Mammary epithelial cell (primary cell): ENCODE measurements at regions not wholly inside any gene's neighbourhood (a gene's known extent, or its start where the extent isn't known, plus 50 kb on each side); places are given as distances from the start of the nearest gene placed in this dataset.

Experiments
- CTCF ChIP-seq, 2 donors: IDR thresholded peaks in 1 of 2; conservative IDR thresholded peaks in 1 of 2; 2 replicates each; pipeline ENCODE4 v1.5.1; 2011 to 2012; ENCODE audit warnings: inconsistent platforms in 2 of 2, low read length in 2 of 2, mild to moderate bottlenecking in 2 of 2, control low read depth in 1 of 2, low read depth in 1 of 2; ENCODE audit not compliant: insufficient read depth in 1 of 2; ENCODE audit errors: extremely low read depth in 1 of 2
- EZH2 ChIP-seq: IDR thresholded peaks from 2 replicates; pipeline ENCODE4 v1.6.1; 2012; ENCODE audit warnings: low read length, inconsistent platforms, borderline replicate concordance

GRCh38 chr4:82149750-82150149, 224.0 kb downstream of the HNRNPD start:
- TF ChIP-seq EZH2, result no peak
- TF ChIP-seq CTCF (conservative IDR thresholded peaks at IDR 0.05 in 1 of 2, IDR thresholded peaks at IDR 0.05 in 1 of 2; ENCODE audit: extremely low read depth in 1 of 2, insufficient read depth in 1 of 2, low read depth in 1 of 2, low read length in 2 of 2), result no peak
